A673 (cell line): ENCODE measurements at regions not wholly inside any gene's neighbourhood (a gene's known extent, or its start where the extent isn't known, plus 50 kb on each side); places are given as distances from the start of the nearest gene placed in this dataset.

ENCODE experiments used
- CTCF ChIP-seq: fragments of 300-800, 200-600 bp; sonication (generic); conservative IDR thresholded peaks from 2 replicates; pipeline ENCODE4 v1.5.1; 2017; ENCODE audit warnings: low read depth, mild to moderate bottlenecking, antibody characterized with exemption, low read length, moderate library complexity, mixed read lengths
- EZH2 ChIP-seq: fragments of 200-600 bp; sonication (generic); IDR thresholded peaks from 2 replicates; pipeline ENCODE4 v1.6.1; 2017; ENCODE audit warnings: borderline replicate concordance, low read depth, mild to moderate bottlenecking, mixed read lengths, antibody characterized with exemption, low read length; ENCODE audit not compliant: poor library complexity, severe bottlenecking

GRCh38 chr14:98742001-98742400, 530.0 kb downstream of the BCL11B start:
- TF ChIP-seq CTCF: no peak
- TF ChIP-seq EZH2: no peak
